ENCODE measurements at regions not wholly inside any gene's neighbourhood (a gene's known extent, or its start where the extent isn't known, plus 50 kb on each side); places are given as distances from the start of the nearest gene placed in this dataset.

- H3K27me3 Mint-ChIP-seq = no peaks in the 10 kb centered on the region
- H3K36me3 Mint-ChIP-seq = no peaks in the 10 kb centered on the region
- no peaks in the 10 kb centered on the region for H3K4me1 Mint-ChIP-seq
- DNase-seq = no peak
- CTCF ChIA-PET = no interaction called here
- H3K4me3 Mint-ChIP-seq = no peak overlapping the region
- no peaks in the 10 kb centered on the region for H3K9me3 Mint-ChIP-seq
- H3K27ac Mint-ChIP-seq = no peak overlapping the region
Observed at GRCh38 chr9:81237565-81238231, 451.6 kb downstream of the TLE1 start.

- Mint-ChIP-seq H3K4me3 (no peak overlapping the region), H3K9me3 (no peaks in the 10 kb centered on the region), H3K27ac (no peak overlapping the region), H3K27me3 (no peaks in the 10 kb centered on the region), H3K36me3 (no peaks in the 10 kb centered on the region), H3K4me1 (no peaks in the 10 kb centered on the region)
- DNase-seq = no peak
- CTCF ChIA-PET = no interaction called here
Observed at GRCh38 chr9:81234924-81235610, 454.3 kb downstream of the TLE1 start.

GRCh38 chr9:81231011-81231410, 458.3 kb downstream of the TLE1 start:
- Mint-ChIP-seq H3K9me3 (no peaks in the 10 kb centered on the region), H3K4me3 (no peak overlapping the region), H3K36me3 (no peaks in the 10 kb centered on the region), H3K27ac (no peak overlapping the region), H3K27me3 (no peaks in the 10 kb centered on the region), H3K4me1 (no peaks in the 10 kb centered on the region)
- CTCF ChIA-PET = no interaction called here
- DNase-seq = no peak

- Mint-ChIP-seq H3K4me3 (no peak overlapping the region), H3K4me1 (no peaks in the 10 kb centered on the region), H3K27me3 (no peaks in the 10 kb centered on the region), H3K36me3 (no peaks in the 10 kb centered on the region), H3K27ac (no peak overlapping the region), H3K9me3 (no peaks in the 10 kb centered on the region)
- no peak for DNase-seq
- CTCF ChIA-PET = no interaction called here
Observed at GRCh38 chr9:81227507-81228245, 461.7 kb downstream of the TLE1 start.

- H3K27me3 Mint-ChIP-seq = no peaks in the 10 kb centered on the region
- H3K9me3 Mint-ChIP-seq = no peaks in the 10 kb centered on the region
- H3K4me1 Mint-ChIP-seq = no peaks in the 10 kb centered on the region
- no peak for DNase-seq
- H3K4me3 Mint-ChIP-seq = no peak overlapping the region
- H3K27ac Mint-ChIP-seq = no peak overlapping the region
- CTCF ChIA-PET = no interaction called here
- no peaks in the 10 kb centered on the region for H3K36me3 Mint-ChIP-seq
Observed at GRCh38 chr9:81225596-81225995, 463.8 kb downstream of the TLE1 start.

GRCh38 chr9:81224166-81225081, 464.9 kb downstream of the TLE1 start:
- Mint-ChIP-seq H3K9me3 (no peaks in the 10 kb centered on the region), H3K4me3 (no peak overlapping the region), H3K27me3 (no peaks in the 10 kb centered on the region), H3K27ac (no peak overlapping the region), H3K36me3 (no peaks in the 10 kb centered on the region), H3K4me1 (no peaks in the 10 kb centered on the region)
- CTCF ChIA-PET = no interaction called here
- no peak for DNase-seq

GRCh38 chr9:81214975-81215374, 474.4 kb downstream of the TLE1 start:
- Mint-ChIP-seq H3K27ac (no peak overlapping the region), H3K4me1 (no peaks in the 10 kb centered on the region), H3K9me3 (peaks cover 7% of the 10 kb centered on the region), H3K27me3 (no peaks in the 10 kb centered on the region), H3K36me3 (no peaks in the 10 kb centered on the region), H3K4me3 (no peak overlapping the region)
- DNase-seq = no peak
- CTCF ChIA-PET = no interaction called here

GRCh38 chr9:81213456-81213855, 475.9 kb downstream of the TLE1 start:
- CTCF ChIA-PET = no interaction called here
- no peak overlapping the region for H3K4me3 Mint-ChIP-seq
- H3K27ac Mint-ChIP-seq = no peak overlapping the region
- H3K9me3 Mint-ChIP-seq = peaks cover 7% of the 10 kb centered on the region
- no peak for DNase-seq
- no peaks in the 10 kb centered on the region for H3K4me1 Mint-ChIP-seq
- no peaks in the 10 kb centered on the region for H3K36me3 Mint-ChIP-seq
- H3K27me3 Mint-ChIP-seq = no peaks in the 10 kb centered on the region

GRCh38 chr9:81211741-81212140, 477.6 kb downstream of the TLE1 start:
- Mint-ChIP-seq H3K27me3 (no peaks in the 10 kb centered on the region), H3K27ac (no peak overlapping the region), H3K4me3 (no peak overlapping the region), H3K4me1 (no peaks in the 10 kb centered on the region), H3K9me3 (peaks cover 6% of the 10 kb centered on the region), H3K36me3 (no peaks in the 10 kb centered on the region)
- no peak for DNase-seq
- CTCF ChIA-PET = no interaction called here

GRCh38 chr9:81207651-81208050, 481.7 kb downstream of the TLE1 start:
- Mint-ChIP-seq H3K27ac (no peak overlapping the region), H3K4me1 (no peaks in the 10 kb centered on the region), H3K9me3 (peaks cover 7% of the 10 kb centered on the region), H3K4me3 (no peak overlapping the region), H3K27me3 (no peaks in the 10 kb centered on the region), H3K36me3 (no peaks in the 10 kb centered on the region)
- CTCF ChIA-PET = no interaction called here
- no peak for DNase-seq

- H3K27me3 Mint-ChIP-seq = no peaks in the 10 kb centered on the region
- peaks cover 6% of the 10 kb centered on the region for H3K9me3 Mint-ChIP-seq
- no peak overlapping the region for H3K4me3 Mint-ChIP-seq
- no peaks in the 10 kb centered on the region for H3K36me3 Mint-ChIP-seq
- H3K4me1 Mint-ChIP-seq = no peaks in the 10 kb centered on the region
- no peak for DNase-seq
- CTCF ChIA-PET = no interaction called here
- H3K27ac Mint-ChIP-seq = no peak overlapping the region
Observed at GRCh38 chr9:81202292-81202691, 487.1 kb downstream of the TLE1 start.

- Mint-ChIP-seq H3K36me3 (no peaks in the 10 kb centered on the region), H3K4me1 (no peaks in the 10 kb centered on the region), H3K9me3 (peaks cover 2% of the 10 kb centered on the region), H3K27ac (no peak overlapping the region), H3K27me3 (no peaks in the 10 kb centered on the region), H3K4me3 (no peak overlapping the region)
- CTCF ChIA-PET = no interaction called here
- DNase-seq = no peak
Observed at GRCh38 chr9:81195206-81195605, 494.1 kb downstream of the TLE1 start.

GRCh38 chr9:81193362-81194339, 495.7 kb downstream of the TLE1 start:
- no peak for DNase-seq
- Mint-ChIP-seq H3K27ac (no peak overlapping the region), H3K36me3 (no peaks in the 10 kb centered on the region), H3K4me1 (no peaks in the 10 kb centered on the region), H3K4me3 (no peak overlapping the region), H3K27me3 (no peaks in the 10 kb centered on the region), H3K9me3 (no peaks in the 10 kb centered on the region)
- CTCF ChIA-PET = no interaction called here
